Stimulated activated effector memory CD8-positive, alpha-beta T cell treated with anti-CD3 and anti-CD28 coated beads, Interleukin-12 subunit alpha, Interleukin-12 subunit beta, amount 100 ng/mL, for 72 hours (primary cell): ENCODE measurements at regions not wholly inside any gene's neighbourhood (a gene's known extent, or its start where the extent isn't known, plus 50 kb on each side); places are given as distances from the start of the nearest gene placed in this dataset.
"Not testable (repeated sequence)": the region's sequence is repeated elsewhere in the genome, so short reads cannot be mapped to it uniquely, and the experiment has no call there.

Experiments
- ATAC-seq: fragments of 150-1000 bp; cut with Tn5 transposase; 2 replicates; pipeline ENCODE4 v1.10.0; 2021
- DNase-seq, 2 donors: peaks; one replicate each; pipeline ENCODE4 v3.0.0; 2021 to 2022; ENCODE audit warnings: low spot score in 2 of 2
- H3K27ac Mint-ChIP-seq: one replicate; pipeline ENCODE4 v1.8.0; 2022; ENCODE audit warnings: mild to moderate bottlenecking, mixed read lengths
- H3K36me3 Mint-ChIP-seq: one replicate; pipeline ENCODE4 v1.8.0; 2022; ENCODE audit warnings: mild to moderate bottlenecking, mixed read lengths
- H3K4me1 Mint-ChIP-seq: one replicate; pipeline ENCODE4 v1.8.0; 2022; ENCODE audit warnings: mixed read lengths
- H3K4me3 Mint-ChIP-seq: one replicate; pipeline ENCODE4 v1.8.0; 2022; ENCODE audit warnings: mild to moderate bottlenecking, mixed read lengths
- H3K9me3 Mint-ChIP-seq: one replicate; pipeline ENCODE4 v1.8.0; 2022; ENCODE audit warnings: mixed read lengths

- Mint-ChIP-seq H3K9me3 (peaks cover 8% of the 10 kb centered on the region), H3K4me3 (no peak overlapping the region), H3K36me3 (no peaks in the 10 kb centered on the region), H3K27ac (no peak overlapping the region), H3K4me1 (no peaks in the 10 kb centered on the region)
- no peak for ATAC-seq
- DNase-seq, result no peak
These were observed 198.9 kb downstream of the BMP4 start for GRCh38 chr14:53757732-53758131.

- Mint-ChIP-seq H3K4me3 (no peak overlapping the region), H3K4me1 (no peaks in the 10 kb centered on the region), H3K9me3 (peaks cover 9% of the 10 kb centered on the region), H3K36me3 (no peaks in the 10 kb centered on the region), H3K27ac (no peak overlapping the region)
- DNase-seq (no peak), ATAC-seq (no peak)
These were observed 205.0 kb downstream of the BMP4 start for GRCh38 chr14:53751650-53752049.

- ATAC-seq (no peak), DNase-seq (no peak)
- Mint-ChIP-seq H3K4me1 (no peaks in the 10 kb centered on the region), H3K27ac (no peak overlapping the region), H3K4me3 (no peak overlapping the region), H3K9me3 (peaks cover 3% of the 10 kb centered on the region), H3K36me3 (no peaks in the 10 kb centered on the region)
These were observed 207.9 kb downstream of the BMP4 start for GRCh38 chr14:53748691-53749090.

- ATAC-seq, result no peak
- no peak for DNase-seq
- H3K36me3 Mint-ChIP-seq, result no peaks in the 10 kb centered on the region
These were observed 211.8 kb downstream of the BMP4 start for GRCh38 chr14:53744857-53745256.

GRCh38 chr14:53743371-53743770, 213.3 kb downstream of the BMP4 start:
- Mint-ChIP-seq H3K36me3 (no peaks in the 10 kb centered on the region), H3K9me3 (no peaks in the 10 kb centered on the region), H3K4me1 (no peaks in the 10 kb centered on the region), H3K4me3 (no peak overlapping the region), H3K27ac (no peak overlapping the region)
- DNase-seq (no peak), ATAC-seq (no peak)

More at GRCh38 chr14:53744857-53745256, 211.8 kb downstream of the BMP4 start:
- no peak overlapping the region for H3K4me3 Mint-ChIP-seq
- no peaks in the 10 kb centered on the region for H3K9me3 Mint-ChIP-seq
- no peaks in the 10 kb centered on the region for H3K4me1 Mint-ChIP-seq
- H3K27ac Mint-ChIP-seq, result no peak overlapping the region

GRCh38 chr14:53742233-53742620, 214.4 kb downstream of the BMP4 start:
- no peak for DNase-seq
- H3K4me3 Mint-ChIP-seq, result no peak overlapping the region
- H3K27ac Mint-ChIP-seq, result no peak overlapping the region
- no peaks in the 10 kb centered on the region for H3K36me3 Mint-ChIP-seq
- ATAC-seq, result no peak
- H3K4me1 Mint-ChIP-seq, result no peaks in the 10 kb centered on the region
- H3K9me3 Mint-ChIP-seq, result peaks cover 2% of the 10 kb centered on the region

GRCh38 chr14:53741479-53742232, 215.0 kb downstream of the BMP4 start:
- Mint-ChIP-seq H3K36me3 (no peaks in the 10 kb centered on the region), H3K4me3 (no peak overlapping the region)
- ATAC-seq, result no peak

GRCh38 chr14:53740570-53740969, 216.1 kb downstream of the BMP4 start:
- ATAC-seq (no peak), DNase-seq (no peak)
- peaks cover 3% of the 10 kb centered on the region for H3K9me3 Mint-ChIP-seq
- no peaks in the 10 kb centered on the region for H3K36me3 Mint-ChIP-seq
- H3K4me3 Mint-ChIP-seq, result no peak overlapping the region
- no peaks in the 10 kb centered on the region for H3K4me1 Mint-ChIP-seq
- H3K27ac Mint-ChIP-seq, result no peak overlapping the region

More at GRCh38 chr14:53741479-53742232, 215.0 kb downstream of the BMP4 start:
- no peak for DNase-seq
- H3K9me3 Mint-ChIP-seq, result peaks cover 3% of the 10 kb centered on the region
- no peaks in the 10 kb centered on the region for H3K4me1 Mint-ChIP-seq
- no peak overlapping the region for H3K27ac Mint-ChIP-seq

GRCh38 chr14:53735916-53736315, 220.7 kb downstream of the BMP4 start:
- H3K27ac Mint-ChIP-seq, result no peak overlapping the region
- H3K9me3 Mint-ChIP-seq, result peaks cover 9% of the 10 kb centered on the region
- H3K4me1 Mint-ChIP-seq, result no peaks in the 10 kb centered on the region
- H3K4me3 Mint-ChIP-seq, result no peak overlapping the region
- H3K36me3 Mint-ChIP-seq, result no peaks in the 10 kb centered on the region
- ATAC-seq (no peak), DNase-seq (no peak)

GRCh38 chr14:53723221-53723620, 233.4 kb downstream of the BMP4 start:
- DNase-seq (no peak), ATAC-seq (no peak)
- Mint-ChIP-seq H3K27ac (no peak overlapping the region), H3K4me1 (no peaks in the 10 kb centered on the region), H3K36me3 (no peaks in the 10 kb centered on the region), H3K9me3 (peaks cover 12% of the 10 kb centered on the region), H3K4me3 (no peak overlapping the region)

GRCh38 chr14:53719536-53719935, 237.1 kb downstream of the BMP4 start:
- Mint-ChIP-seq H3K9me3 (peaks cover 10% of the 10 kb centered on the region), H3K4me3 (no peak overlapping the region), H3K36me3 (no peaks in the 10 kb centered on the region), H3K27ac (no peak overlapping the region), H3K4me1 (no peaks in the 10 kb centered on the region)
- ATAC-seq (no peak), DNase-seq (no peak)

GRCh38 chr14:53716578-53716977, 240.0 kb downstream of the BMP4 start:
- DNase-seq (no peak), ATAC-seq (no peak)
- H3K27ac Mint-ChIP-seq, result no peak overlapping the region
- H3K9me3 Mint-ChIP-seq, result peaks cover 10% of the 10 kb centered on the region
- H3K36me3 Mint-ChIP-seq, result no peaks in the 10 kb centered on the region
- H3K4me1 Mint-ChIP-seq, result no peaks in the 10 kb centered on the region
- H3K4me3 Mint-ChIP-seq, result no peak overlapping the region

- Mint-ChIP-seq H3K4me1 (no peaks in the 10 kb centered on the region), H3K27ac (no peak overlapping the region), H3K9me3 (peaks cover 9% of the 10 kb centered on the region), H3K36me3 (no peaks in the 10 kb centered on the region), H3K4me3 (no peak overlapping the region)
- ATAC-seq (no peak), DNase-seq (no peak)
These were observed 241.4 kb downstream of the BMP4 start for GRCh38 chr14:53715193-53715721.

GRCh38 chr14:53714495-53715192, 242.0 kb downstream of the BMP4 start:
- no peaks in the 10 kb centered on the region for H3K4me1 Mint-ChIP-seq

GRCh38 chr14:53712901-53713300, 243.7 kb downstream of the BMP4 start:
- ATAC-seq, H3K4me3 Mint-ChIP-seq, H3K9me3 Mint-ChIP-seq, H3K27ac Mint-ChIP-seq, H3K4me1 Mint-ChIP-seq, DNase-seq, H3K36me3 Mint-ChIP-seq: not testable (repeated sequence)

More at GRCh38 chr14:53714495-53715192, 242.0 kb downstream of the BMP4 start:
- ATAC-seq (no peak), DNase-seq (no peak)
- H3K4me3 Mint-ChIP-seq, result no peak overlapping the region
- H3K36me3 Mint-ChIP-seq, result no peaks in the 10 kb centered on the region
- peaks cover 4% of the 10 kb centered on the region for H3K9me3 Mint-ChIP-seq
- no peak overlapping the region for H3K27ac Mint-ChIP-seq

- Mint-ChIP-seq H3K4me1 (no peaks in the 10 kb centered on the region), H3K27ac (no peak overlapping the region), H3K9me3 (peaks cover 10% of the 10 kb centered on the region), H3K4me3 (no peak overlapping the region), H3K36me3 (no peaks in the 10 kb centered on the region)
- DNase-seq (no peak), ATAC-seq (no peak)
These were observed 245.4 kb downstream of the BMP4 start for GRCh38 chr14:53711205-53711604.
